PFSK-1 (cell line): ENCODE measurements at regions not wholly inside any gene's neighbourhood (a gene's known extent, or its start where the extent isn't known, plus 50 kb on each side); places are given as distances from the start of the nearest gene placed in this dataset.

Experiments used
- FOXP2 ChIP-seq: optimal IDR thresholded peaks from 2 replicates; pipeline ENCODE3; 2011; ENCODE audit warnings: borderline replicate concordance, control low read depth, inconsistent platforms; ENCODE audit not compliant: insufficient read depth; ENCODE audit errors: extremely low read length, extremely low read depth
- POLR2AphosphoS5 ChIP-seq: IDR thresholded peaks from 2 replicates; pipeline ENCODE4 v1.6.1; 2012; ENCODE audit warnings: low read depth, mild to moderate bottlenecking, control low read depth, low read length, moderate library complexity
- SIN3A ChIP-seq: IDR thresholded peaks from 2 replicates; pipeline ENCODE4 v1.6.1; 2012; ENCODE audit warnings: mild to moderate bottlenecking, low read length, moderate library complexity, borderline replicate concordance; ENCODE audit not compliant: insufficient read depth
- TAF1 ChIP-seq: IDR thresholded peaks from 2 replicates; pipeline ENCODE4 v1.6.1; 2012; ENCODE audit warnings: low read length, control low read depth, borderline replicate concordance; ENCODE audit not compliant: insufficient read depth
- TF ChIP-seq, protein P1 (sequence below), 2 experiments: IDR thresholded peaks; 2 replicates each; pipeline versions ENCODE4 v1.6.1 to v1.8.0; 2011 to 2012; ENCODE audit warnings: low read depth in 2 of 2, low read length in 2 of 2, control low read depth in 1 of 2, inconsistent platforms in 1 of 2, mild to moderate bottlenecking in 1 of 2, moderate library complexity in 1 of 2; ENCODE audit not compliant: insufficient read depth in 1 of 2

DNA sequence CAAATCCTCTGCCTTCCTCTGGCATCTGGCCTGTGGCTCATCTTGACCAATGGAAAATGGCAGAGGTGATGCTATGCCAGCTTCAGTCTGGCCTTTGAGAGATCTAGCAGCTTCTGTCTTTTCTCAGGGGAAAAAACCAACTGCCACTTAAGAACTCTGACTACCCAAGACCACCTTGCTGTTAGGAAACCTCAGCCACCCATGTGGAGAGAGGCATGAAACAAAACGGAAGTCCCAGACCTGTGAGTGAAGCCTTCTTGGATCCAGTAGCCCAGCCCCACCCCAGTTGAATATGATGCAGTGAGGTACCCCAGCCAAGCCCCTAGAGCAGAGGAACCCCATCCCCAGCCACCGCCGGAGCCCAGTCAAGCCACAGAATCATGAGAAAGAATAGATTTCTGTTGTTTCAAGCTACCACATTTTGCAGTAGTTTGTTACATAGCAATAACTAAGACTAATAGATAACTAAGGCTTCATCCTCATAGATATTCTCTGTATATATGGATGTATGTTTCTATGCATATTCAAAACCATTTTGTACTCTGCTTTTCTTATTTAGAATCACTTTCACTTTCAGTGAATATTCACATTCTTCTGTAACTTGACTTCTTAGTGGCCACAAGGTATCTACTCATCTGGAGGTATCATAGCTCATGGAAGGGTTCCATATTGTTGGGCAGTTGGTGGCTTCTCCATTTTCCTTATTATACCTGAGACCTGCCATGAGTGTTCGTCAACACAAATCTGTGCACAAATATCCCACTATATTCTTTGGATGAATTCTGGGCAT, 142.1 kb downstream of the FBXO15 start:
- TF ChIP-seq POLR2AphosphoS5 (no peak), TAF1 (no peak), SIN3A (no peak), FOXP2 (no peak)
- TF ChIP-seq, protein P1, sequence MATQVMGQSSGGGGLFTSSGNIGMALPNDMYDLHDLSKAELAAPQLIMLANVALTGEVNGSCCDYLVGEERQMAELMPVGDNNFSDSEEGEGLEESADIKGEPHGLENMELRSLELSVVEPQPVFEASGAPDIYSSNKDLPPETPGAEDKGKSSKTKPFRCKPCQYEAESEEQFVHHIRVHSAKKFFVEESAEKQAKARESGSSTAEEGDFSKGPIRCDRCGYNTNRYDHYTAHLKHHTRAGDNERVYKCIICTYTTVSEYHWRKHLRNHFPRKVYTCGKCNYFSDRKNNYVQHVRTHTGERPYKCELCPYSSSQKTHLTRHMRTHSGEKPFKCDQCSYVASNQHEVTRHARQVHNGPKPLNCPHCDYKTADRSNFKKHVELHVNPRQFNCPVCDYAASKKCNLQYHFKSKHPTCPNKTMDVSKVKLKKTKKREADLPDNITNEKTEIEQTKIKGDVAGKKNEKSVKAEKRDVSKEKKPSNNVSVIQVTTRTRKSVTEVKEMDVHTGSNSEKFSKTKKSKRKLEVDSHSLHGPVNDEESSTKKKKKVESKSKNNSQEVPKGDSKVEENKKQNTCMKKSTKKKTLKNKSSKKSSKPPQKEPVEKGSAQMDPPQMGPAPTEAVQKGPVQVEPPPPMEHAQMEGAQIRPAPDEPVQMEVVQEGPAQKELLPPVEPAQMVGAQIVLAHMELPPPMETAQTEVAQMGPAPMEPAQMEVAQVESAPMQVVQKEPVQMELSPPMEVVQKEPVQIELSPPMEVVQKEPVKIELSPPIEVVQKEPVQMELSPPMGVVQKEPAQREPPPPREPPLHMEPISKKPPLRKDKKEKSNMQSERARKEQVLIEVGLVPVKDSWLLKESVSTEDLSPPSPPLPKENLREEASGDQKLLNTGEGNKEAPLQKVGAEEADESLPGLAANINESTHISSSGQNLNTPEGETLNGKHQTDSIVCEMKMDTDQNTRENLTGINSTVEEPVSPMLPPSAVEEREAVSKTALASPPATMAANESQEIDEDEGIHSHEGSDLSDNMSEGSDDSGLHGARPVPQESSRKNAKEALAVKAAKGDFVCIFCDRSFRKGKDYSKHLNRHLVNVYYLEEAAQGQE (IDR thresholded peaks at IDR 0.05; ENCODE audit: insufficient read depth in 1 of 2, low read depth in 2 of 2, low read length in 2 of 2), result no peak
